GM23338 (cell line): ENCODE measurements at regions not wholly inside any gene's neighbourhood (a gene's known extent, or its start where the extent isn't known, plus 50 kb on each side); places are given as distances from the start of the nearest gene placed in this dataset.

ENCODE experiments used
- ATAC-seq: fragments of 200-7000 bp; cut with Tn5 transposase; 3 replicates; pipeline ENCODE4 v1.9.1; 2020
- DNase-seq: peaks from one replicate; pipeline ENCODE4 v3.0.0-alpha.2; 2015; ENCODE audit warnings: low spot score
- H2AFZ ChIP-seq: fragments of 200-600 bp; sonication (generic); 2 replicates; pipeline ENCODE4 v1.8.0; 2016; ENCODE audit warnings: antibody characterized with exemption, mild to moderate bottlenecking, moderate library complexity
- H3F3A ChIP-seq: fragments of 200-600 bp; sonication (generic); replicated peaks from 2 replicates; pipeline ENCODE4 v1.8.0; 2017; ENCODE audit warnings: antibody characterized with exemption, mixed run types, low read depth
- H3K27ac ChIP-seq: fragments of 200-600 bp; sonication (generic); 2 replicates; pipeline ENCODE4 v1.6.1; 2016; ENCODE audit warnings: low read depth
- H3K27me3 ChIP-seq: fragments of 200-600 bp; sonication (generic); 2 replicates; pipeline ENCODE4 v1.8.0; 2016; ENCODE audit warnings: mild to moderate bottlenecking, mixed run types, moderate library complexity; ENCODE audit not compliant: insufficient read depth
- H3K36me3 ChIP-seq: fragments of 200-600 bp; sonication (generic); 2 replicates; pipeline ENCODE4 v1.8.0; 2016; ENCODE audit warnings: mild to moderate bottlenecking; ENCODE audit not compliant: insufficient read depth
- H3K4me1 ChIP-seq: fragments of 200-600 bp; sonication (generic); 2 replicates; pipeline ENCODE4 v1.8.0; 2016; ENCODE audit warnings: mild to moderate bottlenecking, moderate library complexity; ENCODE audit not compliant: insufficient read depth
- H3K4me2 ChIP-seq: fragments of 200-600 bp; sonication (generic); 2 replicates; pipeline ENCODE4 v1.7.1; 2017; ENCODE audit warnings: mixed run types
- H3K4me3 ChIP-seq: fragments of 200-600 bp; sonication (generic); 2 replicates; pipeline ENCODE4 v1.6.1; 2016; ENCODE audit warnings: mixed run types
- H3K79me2 ChIP-seq: fragments of 200-600 bp; sonication (generic); replicated peaks from 2 replicates; pipeline ENCODE4 v1.8.0; 2017; ENCODE audit warnings: mild to moderate bottlenecking; ENCODE audit not compliant: insufficient read depth
- H3K9me2 ChIP-seq: fragments of 200-600 bp; sonication (generic); 2 replicates; pipeline ENCODE4 v1.8.0; 2017; ENCODE audit not compliant: insufficient read depth
- H4K20me1 ChIP-seq: fragments of 200-600 bp; sonication (generic); replicated peaks from 2 replicates; pipeline ENCODE4 v1.8.0; 2017; ENCODE audit warnings: mild to moderate bottlenecking; ENCODE audit not compliant: insufficient read depth
- H3K27ac Mint-ChIP-seq: 2 replicates; pipeline ENCODE4 v1.8.0; 2020; ENCODE audit warnings: inconsistent platforms, mild to moderate bottlenecking, moderate library complexity, mixed read lengths
- H3K27me3 Mint-ChIP-seq: 3 replicates; pipeline ENCODE4 v1.8.0; 2022; ENCODE audit warnings: low read depth, mild to moderate bottlenecking, moderate library complexity, mixed read lengths, inconsistent platforms; ENCODE audit not compliant: insufficient read depth, poor library complexity
- H3K36me3 Mint-ChIP-seq: 3 replicates; pipeline ENCODE4 v1.8.0; 2021; ENCODE audit warnings: low read depth, mild to moderate bottlenecking, inconsistent platforms, moderate library complexity, mixed read lengths
- H3K4me1 Mint-ChIP-seq: 3 replicates; pipeline ENCODE4 v1.8.0; 2020; ENCODE audit warnings: mild to moderate bottlenecking, inconsistent platforms, mixed read lengths
- H3K4me3 Mint-ChIP-seq: 3 replicates; pipeline ENCODE4 v1.8.0; 2021; ENCODE audit warnings: moderate library complexity, mild to moderate bottlenecking, inconsistent platforms, mixed read lengths
- H3K9me3 Mint-ChIP-seq: 3 replicates; pipeline ENCODE4 v1.8.0; 2020; ENCODE audit warnings: moderate library complexity, mild to moderate bottlenecking, inconsistent platforms, mixed read lengths
- CREB1 ChIP-seq: fragments of 250-450 bp; sonication (Bioruptor Pico); IDR thresholded peaks from 2 replicates; pipeline ENCODE4 v1.5.0; 2020; ENCODE audit warnings: low read depth, mild to moderate bottlenecking, moderate library complexity
- CTCF ChIP-seq, 2 experiments: fragments of 200-600 bp in 1 of 2; sonication (generic) in 1 of 2; conservative IDR thresholded peaks; 2 replicates each; pipeline versions ENCODE4 v1.5.1 to v1.6.1; 2016 to 2017; ENCODE audit warnings: antibody characterized with exemption in 2 of 2, low read depth in 2 of 2, mild to moderate bottlenecking in 2 of 2, moderate library complexity in 1 of 2
- ETS1 ChIP-seq: IDR thresholded peaks from 2 replicates; pipeline ENCODE4 v1.6.1; 2016; ENCODE audit warnings: antibody characterized with exemption
- EZH2 ChIP-seq: fragments of 200-600 bp; sonication (generic); IDR thresholded peaks from one replicate; pipeline ENCODE4 v1.8.0; 2017; ENCODE audit warnings: antibody characterized with exemption, mild to moderate bottlenecking, low read depth; ENCODE audit not compliant: unreplicated experiment
- EZH2phosphoT487 ChIP-seq: fragments of 200-600 bp; sonication (generic); IDR thresholded peaks from one replicate; pipeline ENCODE4 v1.8.1; 2018; ENCODE audit warnings: antibody characterized with exemption; ENCODE audit not compliant: unreplicated experiment
- JUNB ChIP-seq: IDR thresholded peaks from one replicate; pipeline ENCODE4 v1.6.1; 2016; ENCODE audit warnings: antibody characterized with exemption; ENCODE audit not compliant: unreplicated experiment
- NANOG ChIP-seq: IDR thresholded peaks from 2 replicates; pipeline ENCODE4 v1.6.1; 2016; ENCODE audit warnings: antibody characterized with exemption, borderline replicate concordance
- POLR2AphosphoS5 ChIP-seq: IDR thresholded peaks from 2 replicates; pipeline ENCODE4 v1.6.1; 2016; ENCODE audit warnings: antibody characterized with exemption, low read depth
- REST ChIP-seq: IDR thresholded peaks from one replicate; pipeline ENCODE4 v1.6.1; 2018; ENCODE audit warnings: antibody characterized with exemption; ENCODE audit not compliant: unreplicated experiment
- STAT1 ChIP-seq: IDR thresholded peaks from one replicate; pipeline ENCODE4 v1.6.1; 2016; ENCODE audit warnings: antibody characterized with exemption; ENCODE audit not compliant: unreplicated experiment
- ZNF114 ChIP-seq: fragments of 250-450 bp; sonication (Bioruptor Pico); IDR thresholded peaks from 2 replicates; pipeline ENCODE4 v1.5.0; 2020; ENCODE audit warnings: mild to moderate bottlenecking, moderate library complexity
- ZNF331 ChIP-seq: fragments of 250-450 bp; sonication (Bioruptor Pico); IDR thresholded peaks from 2 replicates; pipeline ENCODE4 v1.5.0; 2020; ENCODE audit warnings: low read depth, mild to moderate bottlenecking, moderate library complexity
- ZNF462 ChIP-seq: fragments of 250-450 bp; sonication (Bioruptor Pico); IDR thresholded peaks from 2 replicates; pipeline ENCODE4 v1.5.0; 2020; ENCODE audit warnings: mild to moderate bottlenecking, moderate library complexity

GRCh38 chr18:67451960-67452359, 64.6 kb downstream of the DSEL start:
- Histone ChIP-seq H3F3A (no peaks in the 10 kb centered on the region), H3K9me2 (no peaks in the 10 kb centered on the region), H3K79me2 (no peaks in the 10 kb centered on the region), H3K4me2 (no peak overlapping the region), H2AFZ (no peak overlapping the region), H3K27me3 (no peaks in the 10 kb centered on the region), H3K27ac (no peak overlapping the region), H3K36me3 (no peaks in the 10 kb centered on the region), H3K4me1 (peaks cover 15% of the 10 kb centered on the region), H4K20me1 (no peaks in the 10 kb centered on the region), H3K4me3 (no peak overlapping the region)
- Mint-ChIP-seq H3K9me3 (peaks cover 22% of the 10 kb centered on the region), H3K27me3 (no peaks in the 10 kb centered on the region), H3K36me3 (peaks cover 17% of the 10 kb centered on the region), H3K27ac (no peak overlapping the region), H3K4me1 (peaks cover 18% of the 10 kb centered on the region), H3K4me3 (no peak overlapping the region)
- TF ChIP-seq REST (no peak), CREB1 (CRISPR knock-in tag) (no peak), EZH2 (no peak), NANOG (no peak), POLR2AphosphoS5 (no peak), JUNB (no peak), ZNF114 (no peak), ZNF331 (CRISPR knock-in tag) (no peak), STAT1 (no peak), EZH2phosphoT487 (no peak), ETS1 (no peak), ZNF462 (no peak), CTCF (conservative IDR thresholded peaks at IDR 0.05; ENCODE audit: low read depth in 2 of 2) (no peak)
- ATAC-seq: no peak
- no peak for DNase-seq
